ENCODE measurements at regions not wholly inside any gene's neighbourhood (a gene's known extent, or its start where the extent isn't known, plus 50 kb on each side); places are given as distances from the start of the nearest gene placed in this dataset.
"Not testable (repeated sequence)": the region's sequence is repeated elsewhere in the genome, so short reads cannot be mapped to it uniquely, and the experiment has no call there.

DNA sequence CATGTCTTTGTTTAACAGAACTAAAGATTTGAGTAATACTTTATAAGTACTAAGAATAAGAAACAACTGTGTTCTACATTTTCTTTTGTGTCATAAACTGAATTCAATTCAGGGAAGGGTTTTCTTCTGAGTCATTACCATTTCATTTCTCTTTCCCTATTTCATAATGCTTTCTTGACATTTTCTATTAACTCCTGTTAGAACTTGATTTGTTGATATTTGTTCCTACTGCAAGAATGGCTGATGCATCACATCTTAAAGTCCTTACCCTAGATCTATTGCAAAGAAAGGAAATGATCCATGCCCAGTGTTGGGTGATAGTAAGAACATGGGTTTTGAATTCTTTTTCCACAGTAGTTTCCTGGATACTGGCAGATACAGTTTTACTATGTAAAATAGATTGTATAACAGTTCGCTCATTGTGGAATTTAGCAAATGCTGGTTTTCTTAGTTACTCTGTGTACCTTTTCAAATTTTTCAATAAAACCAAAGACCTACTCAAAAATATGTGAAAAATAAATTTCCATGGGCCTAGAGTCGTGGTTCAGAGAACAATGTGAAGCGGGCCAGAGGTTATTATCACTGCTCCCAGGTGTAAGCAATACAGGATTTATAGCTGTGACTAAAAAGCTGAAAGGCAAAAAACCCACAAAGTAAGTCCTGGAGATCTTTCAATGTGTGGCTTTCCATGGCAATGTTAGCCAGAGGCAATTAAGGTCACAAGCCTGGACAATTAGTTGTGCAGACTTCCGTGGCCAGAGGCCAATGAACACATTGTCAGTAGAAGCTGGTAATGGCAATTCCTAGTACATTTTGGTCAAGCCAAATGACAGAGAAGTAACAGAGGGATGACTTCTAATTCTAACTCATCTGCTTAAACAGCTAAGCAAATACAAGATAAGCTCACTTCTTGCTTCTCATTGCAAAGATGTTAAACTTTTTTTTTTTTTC lies 127.3 kb upstream of the FAT4 start:
- POLR2A ChIA-PET, result no interaction called here
- H3K4me3 ChIP-seq (ENCODE audit: low read depth, low read length), result no peak overlapping the region
- CTCF ChIA-PET, result no interaction called here
- peak; percentile 34 for DNase-seq (ENCODE audit: low read depth, low spot score)
- TF ChIP-seq CTCF (IDR thresholded peaks at IDR 0.05; ENCODE audit: insufficient read depth, low read length, missing control alignments), result no peak

DNA sequence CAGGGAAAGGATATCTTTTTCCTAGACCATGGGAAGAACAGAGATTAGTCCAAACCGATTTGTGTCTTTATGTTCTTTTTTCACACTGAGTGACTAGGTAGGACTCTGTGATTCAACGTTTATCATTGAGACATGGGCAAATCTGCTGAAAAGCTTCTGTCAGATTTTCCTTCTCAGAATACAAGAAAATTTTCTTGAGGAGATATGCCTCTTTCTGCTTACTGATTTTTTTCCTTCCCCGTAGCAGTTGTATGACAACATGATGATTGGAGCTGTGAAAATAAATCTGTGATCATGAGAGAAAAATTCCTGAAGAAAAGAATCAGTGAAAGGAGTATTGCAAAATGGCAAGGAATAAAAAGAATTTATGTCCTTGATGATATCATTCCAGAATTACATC lies 130.6 kb upstream of the FAT4 start:
- no peak for TF ChIP-seq CTCF (IDR thresholded peaks at IDR 0.05; ENCODE audit: insufficient read depth, low read length, missing control alignments)
- CTCF ChIA-PET, result no interaction called here
- POLR2A ChIA-PET, result no interaction called here
- DNase-seq (ENCODE audit: low read depth, low spot score), result no peak
- H3K4me3 ChIP-seq (ENCODE audit: low read depth, low read length), result no peak overlapping the region

DNA sequence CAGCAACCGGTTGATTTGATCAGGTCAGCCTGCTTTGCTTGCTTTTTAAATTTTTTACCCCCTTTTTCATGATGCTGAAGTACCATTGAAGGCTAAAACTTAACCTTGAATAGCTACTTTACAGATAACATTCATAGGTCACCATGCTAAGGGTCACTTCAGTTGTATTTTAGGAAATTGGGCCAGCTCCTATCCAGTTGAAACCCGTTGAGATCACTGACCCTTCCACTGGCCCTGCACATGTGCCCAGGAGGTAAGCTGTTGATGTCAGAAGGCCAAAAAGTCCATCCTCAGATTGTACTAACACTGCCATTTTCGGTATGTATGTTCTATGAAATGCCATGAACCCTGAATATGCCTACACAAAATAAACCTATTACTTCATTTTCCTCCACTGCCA lies 133.0 kb upstream of the FAT4 start:
- H3K4me3 ChIP-seq (ENCODE audit: low read depth, low read length), result no peak overlapping the region
- DNase-seq (ENCODE audit: low read depth, low spot score), result no peak
- no peak for TF ChIP-seq CTCF (IDR thresholded peaks at IDR 0.05; ENCODE audit: insufficient read depth, low read length, missing control alignments)
- CTCF ChIA-PET, result no interaction called here
- POLR2A ChIA-PET, result no interaction called here

DNA sequence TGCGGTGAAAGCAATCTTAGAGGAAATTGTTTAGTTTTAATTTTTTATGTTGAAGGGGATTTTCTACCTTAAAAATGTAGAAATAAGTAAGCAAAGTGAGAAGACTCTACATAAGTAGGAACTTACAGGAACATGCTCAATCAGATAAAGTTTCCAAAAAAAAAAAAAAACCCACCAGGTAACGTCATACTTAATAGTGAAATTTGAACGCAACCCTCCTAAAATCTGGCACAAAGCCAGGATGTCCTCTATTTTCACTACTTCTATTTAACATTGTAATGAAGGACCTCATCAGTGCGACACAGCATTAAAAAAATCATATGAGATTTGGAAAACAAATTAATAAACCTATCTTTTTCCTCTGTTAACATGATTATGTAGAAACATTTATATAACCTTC lies 135.0 kb upstream of the FAT4 start:
- ChIA-PET POLR2A (no interaction called here), CTCF (no interaction called here)
- no peak for DNase-seq (ENCODE audit: low read depth, low spot score)
- H3K4me3 ChIP-seq (ENCODE audit: low read depth, low read length), result no peak overlapping the region
- TF ChIP-seq CTCF (IDR thresholded peaks at IDR 0.05; ENCODE audit: insufficient read depth, low read length, missing control alignments), result no peak

GRCh38 chr4:125169192-125169591 lies 145.6 kb upstream of the FAT4 start:
- no peak for TF ChIP-seq CTCF (IDR thresholded peaks at IDR 0.05; ENCODE audit: insufficient read depth, low read length, missing control alignments)
- POLR2A ChIA-PET, result no interaction called here
- CTCF ChIA-PET, result no interaction called here
- DNase-seq (ENCODE audit: low read depth, low spot score), result no peak
- no peak overlapping the region for H3K4me3 ChIP-seq (ENCODE audit: low read depth, low read length)

GRCh38 chr4:125168531-125168930 lies 146.2 kb upstream of the FAT4 start:
- no peak for TF ChIP-seq CTCF (IDR thresholded peaks at IDR 0.05; ENCODE audit: insufficient read depth, low read length, missing control alignments)
- no peak for DNase-seq (ENCODE audit: low read depth, low spot score)
- H3K4me3 ChIP-seq (ENCODE audit: low read depth, low read length), result no peak overlapping the region
- ChIA-PET POLR2A (no interaction called here), CTCF (no interaction called here)

DNA sequence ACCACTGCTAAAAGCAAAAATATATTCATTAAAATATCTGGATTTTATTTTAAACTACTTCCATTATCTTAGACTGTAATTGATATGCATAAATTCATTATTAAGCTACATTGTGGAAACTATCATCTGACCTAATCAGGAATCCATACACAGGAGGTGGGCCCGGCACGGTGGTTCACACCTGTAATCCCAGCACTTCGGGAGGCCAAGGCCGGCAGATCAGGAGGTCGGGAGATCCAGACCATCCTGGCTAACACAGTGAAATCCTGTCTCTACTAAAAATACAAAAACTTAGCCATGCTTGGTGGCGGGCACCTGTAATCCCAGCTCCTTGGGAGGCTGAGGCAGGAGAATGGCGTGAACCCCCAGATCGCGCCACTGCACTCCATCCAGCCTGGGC lies 148.7 kb upstream of the FAT4 start:
- CTCF ChIA-PET; H3K4me3 ChIP-seq (ENCODE audit: low read depth, low read length); DNase-seq (ENCODE audit: low read depth, low spot score); POLR2A ChIA-PET: not testable (repeated sequence)
